SK-N-SH (cell line): ENCODE measurements at regions not wholly inside any gene's neighbourhood (a gene's known extent, or its start where the extent isn't known, plus 50 kb on each side); places are given as distances from the start of the nearest gene placed in this dataset.

Experiments used
- CTCF ChIA-PET: fragments of 300-600, 350-600 bp; formaldehyde crosslinking; extraction: SDS; loops from one replicate; lab custom pipeline; 2021; lab: Yijun Ruan, JAX
- POLR2A ChIA-PET: fragments of 350-600 bp; sonication (Branson Sonifier 250); formaldehyde crosslinking; extraction: SDS; loops from one replicate; lab custom pipeline; 2020; ENCODE audit warnings: antibody characterized with exemption, inconsistent platforms; lab: Yijun Ruan, JAX
- DNase-seq: peaks from one replicate; pipeline ENCODE4 v3.0.0; 2012
- H2AFZ ChIP-seq: fragments of 200-600 bp; sonication (generic); 2 replicates; pipeline ENCODE4 v1.8.1; 2016; ENCODE audit warnings: antibody characterized with exemption, mild to moderate bottlenecking, low read depth
- H3F3A ChIP-seq: fragments of 200-600 bp; sonication (generic); replicated peaks from 2 replicates; pipeline ENCODE3; 2016; ENCODE audit warnings: antibody characterized with exemption, mild to moderate bottlenecking; ENCODE audit not compliant: insufficient read depth
- H3K27ac ChIP-seq, 2 experiments: fragments of 200-500 bp in 1 of 2; fragments of 200-600 bp in 1 of 2; sonication (Bioruptor generic) in 1 of 2; sonication (generic), shearing (Covaris generic) in 1 of 2; 2 replicates each; pipeline versions ENCODE4 v1.5.1 to v1.6.1; 2014 to 2016; ENCODE audit warnings: low read depth in 2 of 2, inconsistent platforms in 1 of 2, low read length in 1 of 2, mild to moderate bottlenecking in 1 of 2, mixed read lengths in 1 of 2
- H3K27me3 ChIP-seq: fragments of 200-600 bp; sonication (generic), shearing (Covaris generic); 2 replicates; pipeline ENCODE4 v1.6.1; 2016; ENCODE audit warnings: mixed run types; ENCODE audit not compliant: insufficient read depth
- H3K36me3 ChIP-seq, 2 experiments: fragments of 200-500 bp in 1 of 2; fragments of 200-600 bp in 1 of 2; sonication (Bioruptor generic) in 1 of 2; sonication (generic) in 1 of 2; replicated peaks in 1 of 2; 2 replicates each; pipeline versions ENCODE3 to v1.5.1; 2014 to 2016; ENCODE audit warnings: low read length in 1 of 2, mild to moderate bottlenecking in 1 of 2; ENCODE audit not compliant: insufficient read depth in 2 of 2, control insufficient read depth in 1 of 2
- H3K4me1 ChIP-seq, 2 experiments: fragments of 200-500 bp in 1 of 2; fragments of 200-600 bp in 1 of 2; sonication (Bioruptor generic) in 1 of 2; sonication (generic), shearing (Covaris generic) in 1 of 2; 2 replicates each; pipeline versions ENCODE4 v1.5.1 to v1.6.1; 2014 to 2016; ENCODE audit warnings: low read depth in 1 of 2, low read length in 1 of 2, mixed run types in 1 of 2; ENCODE audit not compliant: insufficient read depth in 2 of 2, control insufficient read depth in 1 of 2
- H3K4me2 ChIP-seq: fragments of 200-600 bp; sonication (generic), shearing (Covaris generic); 2 replicates; pipeline ENCODE4 v1.6.1; 2017; ENCODE audit warnings: mixed run types
- H3K4me3 ChIP-seq, 2 experiments: fragments of 200-500 bp in 1 of 2; fragments of 200-600 bp in 1 of 2; sonication (Bioruptor generic) in 1 of 2; sonication (generic), shearing (Covaris generic) in 1 of 2; 2 replicates each; pipeline versions ENCODE4 v1.5.1 to v1.8.1; 2014 to 2016; ENCODE audit warnings: low read depth in 2 of 2, inconsistent platforms in 1 of 2, low read length in 1 of 2, mild to moderate bottlenecking in 1 of 2, mixed read lengths in 1 of 2, moderate library complexity in 1 of 2
- H3K79me2 ChIP-seq: fragments of 200-600 bp; sonication (generic); 2 replicates; pipeline ENCODE4 v1.8.1; 2017; ENCODE audit warnings: mild to moderate bottlenecking; ENCODE audit not compliant: insufficient read depth
- H3K9ac ChIP-seq: fragments of 200-600 bp; sonication (generic); 2 replicates; pipeline ENCODE4 v1.6.1; 2017; ENCODE audit warnings: mixed run types
- H3K9me2 ChIP-seq: fragments of 200-600 bp; sonication (generic); 2 replicates; pipeline ENCODE4 v1.6.1; 2017; ENCODE audit warnings: mixed run types
- H3K9me3 ChIP-seq: fragments of 200-600 bp; sonication (generic); 2 replicates; pipeline ENCODE4 v1.6.1; 2017; ENCODE audit warnings: mixed run types, mild to moderate bottlenecking, moderate library complexity
- H4K20me1 ChIP-seq: fragments of 200-600 bp; sonication (generic); 2 replicates; pipeline ENCODE4 v1.6.1; 2017; ENCODE audit warnings: mild to moderate bottlenecking, mixed run types; ENCODE audit not compliant: insufficient read depth
- CHD2 ChIP-seq: fragments of 150-350 bp; IDR thresholded peaks from 2 replicates; pipeline ENCODE4 v1.6.1; 2018; ENCODE audit warnings: low read length; ENCODE audit not compliant: partially characterized antibody
- ELF1 ChIP-seq: IDR thresholded peaks from 2 replicates; pipeline ENCODE4 v1.4.0; 2012
- FOXJ3 ChIP-seq: sonication (generic); formaldehyde crosslinking; IDR thresholded peaks from 2 replicates; pipeline ENCODE4 v1.5.1; 2020; ENCODE audit warnings: mild to moderate bottlenecking, missing genetic modification reagents
- FOXM1 ChIP-seq: IDR thresholded peaks from 2 replicates; pipeline ENCODE4 v1.4.0; 2012; ENCODE audit warnings: low read depth, mild to moderate bottlenecking
- GABPA ChIP-seq: IDR thresholded peaks from 2 replicates; pipeline ENCODE4 v1.4.0; 2012; ENCODE audit warnings: low read depth, mild to moderate bottlenecking
- GATA2 ChIP-seq: sonication (generic); formaldehyde crosslinking; IDR thresholded peaks from 2 replicates; pipeline ENCODE4 v1.5.0; 2020; ENCODE audit warnings: mild to moderate bottlenecking, missing genetic modification reagents
- IRF3 ChIP-seq: fragments of 150-350 bp; IDR thresholded peaks from 2 replicates; pipeline ENCODE4 v1.6.1; 2016; ENCODE audit warnings: mild to moderate bottlenecking, low read depth, low read length
- JUND ChIP-seq: IDR thresholded peaks from 2 replicates; pipeline ENCODE4 v1.4.0; 2012
- MXI1 ChIP-seq: IDR thresholded peaks from 2 replicates; pipeline ENCODE4 v1.6.1; 2012; ENCODE audit warnings: mild to moderate bottlenecking, low read depth, low read length, improper control_type of control experiment
- NFIC ChIP-seq: IDR thresholded peaks from 2 replicates; pipeline ENCODE4 v1.4.0; 2012; ENCODE audit warnings: borderline replicate concordance
- NRF1 ChIP-seq: IDR thresholded peaks from 2 replicates; pipeline ENCODE4 v1.6.1; 2012; ENCODE audit warnings: low read depth, mild to moderate bottlenecking, low read length
- REST ChIP-seq: IDR thresholded peaks from 2 replicates; pipeline ENCODE4 v1.6.1; 2012; ENCODE audit warnings: mild to moderate bottlenecking, low read depth, low read length, moderate library complexity
- RXRA ChIP-seq: IDR thresholded peaks from 2 replicates; pipeline ENCODE4 v1.4.0; 2012; ENCODE audit warnings: low read depth, mild to moderate bottlenecking, borderline replicate concordance
- SIN3A ChIP-seq: IDR thresholded peaks from 2 replicates; pipeline ENCODE4 v1.6.1; 2012; ENCODE audit warnings: low read depth, mild to moderate bottlenecking, low read length, moderate library complexity, borderline replicate concordance
- TAF1 ChIP-seq: IDR thresholded peaks from 2 replicates; pipeline ENCODE4 v1.6.1; 2012; ENCODE audit warnings: low read depth, mild to moderate bottlenecking, low read length, moderate library complexity, borderline replicate concordance
- TCF12 ChIP-seq: IDR thresholded peaks from 2 replicates; pipeline ENCODE4 v1.4.0; 2012
- ZBTB33 ChIP-seq: IDR thresholded peaks from 2 replicates; pipeline ENCODE4 v1.4.0; 2012; ENCODE audit warnings: low read depth, borderline replicate concordance
- WGBS: methylation state at CpG from one replicate; pipeline ENCODE4 v1.1.6; 2017; ENCODE audit warnings: low lambda C conversion rate; 5-methylcytosine and 5-hydroxymethylcytosine counted together

- 47% methylated on average over 15 of the region's 19 CpGs for WGBS
- CTCF ChIA-PET: interaction anchor here (1.5 to 2.0 kb wide), 2 partner anchors 158 to 177 kb away, joined by 4 to 5 read pairs; no protein-coding TSS in a partner anchor
Observed at GRCh38 chr7:155167706-155168365, 97.7 kb downstream of the HTR5A start.

DNA sequence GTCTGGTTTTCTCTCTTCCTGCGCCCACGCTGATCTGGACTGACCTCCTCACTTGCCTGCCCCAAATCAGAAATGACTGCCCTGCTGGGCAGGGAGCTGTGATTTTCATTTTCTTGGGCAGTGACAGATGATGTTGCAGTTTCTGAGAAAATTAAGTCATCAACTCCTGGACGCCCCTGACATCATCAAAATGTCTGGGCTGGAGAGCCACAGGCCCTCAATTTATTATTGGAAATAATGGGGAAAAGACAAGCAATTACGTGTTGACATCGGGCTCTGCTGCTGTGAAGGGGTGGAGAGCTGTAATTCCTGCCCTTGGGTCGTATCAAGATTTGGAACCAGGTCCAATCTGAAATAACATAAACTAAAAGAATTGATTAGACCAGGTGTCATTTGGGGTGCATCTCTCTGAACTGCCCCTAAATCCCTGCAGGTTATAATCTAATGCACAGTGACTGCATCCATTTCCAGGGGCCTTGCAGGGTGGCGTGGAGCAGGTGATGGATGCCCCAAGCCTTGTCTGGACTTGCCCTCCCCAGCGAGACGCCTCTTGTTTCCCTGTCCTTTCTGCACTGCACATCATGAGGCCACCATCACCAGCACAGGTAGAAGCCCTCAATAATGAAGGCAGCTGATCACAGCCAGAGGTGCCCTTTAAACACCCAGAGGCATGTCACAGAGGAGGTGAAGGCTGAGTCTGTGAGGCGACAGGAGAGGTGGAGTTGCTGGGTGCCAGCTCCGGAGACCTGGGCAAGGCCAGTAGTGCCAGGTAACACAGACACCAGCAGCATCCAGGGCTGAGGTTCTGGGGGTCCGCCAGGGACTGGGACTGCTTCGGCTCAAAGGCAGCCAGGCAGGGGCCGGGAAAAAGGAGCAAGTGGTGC is 98.7 kb downstream of the HTR5A start:
- H4K20me1 ChIP-seq: no peaks in the 10 kb centered on the region
- H3K9ac ChIP-seq: no peak overlapping the region
- no peak for DNase-seq
- no peaks in the 10 kb centered on the region for H3F3A ChIP-seq
- H3K27me3 ChIP-seq: peaks cover 22% of the 10 kb centered on the region
- no peak overlapping the region for H3K4me3 ChIP-seq
- no peaks in the 10 kb centered on the region for H3K36me3 ChIP-seq
- no peaks in the 10 kb centered on the region for H3K9me2 ChIP-seq
- TF ChIP-seq MXI1: no peak
- TF ChIP-seq CHD2: no peak
- no peak for TF ChIP-seq REST
- no peak for TF ChIP-seq TCF12
- no peak for TF ChIP-seq NRF1
- TF ChIP-seq ZBTB33: no peak
- no peak for TF ChIP-seq NFIC
- no peak for TF ChIP-seq FOXM1
- no peak for TF ChIP-seq TAF1
- 31% methylated on average over 14 of the region's 14 CpGs for WGBS
- H3K79me2 ChIP-seq: no peaks in the 10 kb centered on the region
- no peak overlapping the region for H3K4me2 ChIP-seq
- H3K9me3 ChIP-seq: no peaks in the 10 kb centered on the region
- no peak overlapping the region for H3K27ac ChIP-seq
- CTCF ChIA-PET: interaction anchor here (1.5 to 2.0 kb wide), 2 partner anchors 159 to 176 kb away, joined by 4 to 5 read pairs; no protein-coding TSS in a partner anchor
- no peak overlapping the region for H2AFZ ChIP-seq
- no peaks in the 10 kb centered on the region for H3K4me1 ChIP-seq
- POLR2A ChIA-PET: no interaction called here

More at GRCh38 chr7:155167706-155168365, 97.7 kb downstream of the HTR5A start:
- Histone ChIP-seq H3K4me1 (no peaks in the 10 kb centered on the region), H3K4me2 (no peak overlapping the region), H4K20me1 (no peaks in the 10 kb centered on the region), H3K9ac (no peak overlapping the region), H3K27me3 (peaks cover 18% of the 10 kb centered on the region), H3K79me2 (no peaks in the 10 kb centered on the region), H3K9me2 (no peaks in the 10 kb centered on the region), H3K9me3 (no peaks in the 10 kb centered on the region), H3K27ac (no peak overlapping the region), H2AFZ (no peak overlapping the region), H3K36me3 (no peaks in the 10 kb centered on the region), H3F3A (no peaks in the 10 kb centered on the region), H3K4me3 (no peak overlapping the region)
- POLR2A ChIA-PET: no interaction called here
- TF ChIP-seq GATA2 (CRISPR knock-in tag): no peak
- TF ChIP-seq GABPA: no peak
- TF ChIP-seq NFIC: no peak
- TF ChIP-seq RXRA: no peak
- TF ChIP-seq SIN3A: no peak
- TF ChIP-seq IRF3: no peak
- TF ChIP-seq FOXJ3: no peak
- no peak for TF ChIP-seq ELF1
- TF ChIP-seq JUND: no peak
- no peak for DNase-seq
